K562 (cell line): ENCODE measurements at regions not wholly inside any gene's neighbourhood (a gene's known extent, or its start where the extent isn't known, plus 50 kb on each side); places are given as distances from the start of the nearest gene placed in this dataset.

Experiments
- TF ChIP-seq, protein P1 (sequence below), 2 experiments: fragments of 450-650 bp; formaldehyde crosslinking in 1 of 2; IDR thresholded peaks; 2 replicates each; pipeline versions ENCODE4 v1.4.0 to v1.6.1; 2014 to 2020; ENCODE audit warnings: mild to moderate bottlenecking in 2 of 2, borderline replicate concordance in 1 of 2, low read depth in 1 of 2
- TF ChIP-seq, protein P2 (sequence below), 3 experiments: IDR thresholded peaks in 2 of 3; conservative IDR thresholded peaks in 1 of 3; 2 replicates each; pipeline ENCODE4 v1.5.1; 2011 to 2012; ENCODE audit warnings: low read length in 3 of 3, mild to moderate bottlenecking in 3 of 3, control low read depth in 2 of 3, improper control_type of control experiment in 1 of 3, inconsistent platforms in 1 of 3, low read depth in 1 of 3, mixed read lengths in 1 of 3, moderate library complexity in 1 of 3; ENCODE audit not compliant: insufficient read depth in 2 of 3

DNA sequence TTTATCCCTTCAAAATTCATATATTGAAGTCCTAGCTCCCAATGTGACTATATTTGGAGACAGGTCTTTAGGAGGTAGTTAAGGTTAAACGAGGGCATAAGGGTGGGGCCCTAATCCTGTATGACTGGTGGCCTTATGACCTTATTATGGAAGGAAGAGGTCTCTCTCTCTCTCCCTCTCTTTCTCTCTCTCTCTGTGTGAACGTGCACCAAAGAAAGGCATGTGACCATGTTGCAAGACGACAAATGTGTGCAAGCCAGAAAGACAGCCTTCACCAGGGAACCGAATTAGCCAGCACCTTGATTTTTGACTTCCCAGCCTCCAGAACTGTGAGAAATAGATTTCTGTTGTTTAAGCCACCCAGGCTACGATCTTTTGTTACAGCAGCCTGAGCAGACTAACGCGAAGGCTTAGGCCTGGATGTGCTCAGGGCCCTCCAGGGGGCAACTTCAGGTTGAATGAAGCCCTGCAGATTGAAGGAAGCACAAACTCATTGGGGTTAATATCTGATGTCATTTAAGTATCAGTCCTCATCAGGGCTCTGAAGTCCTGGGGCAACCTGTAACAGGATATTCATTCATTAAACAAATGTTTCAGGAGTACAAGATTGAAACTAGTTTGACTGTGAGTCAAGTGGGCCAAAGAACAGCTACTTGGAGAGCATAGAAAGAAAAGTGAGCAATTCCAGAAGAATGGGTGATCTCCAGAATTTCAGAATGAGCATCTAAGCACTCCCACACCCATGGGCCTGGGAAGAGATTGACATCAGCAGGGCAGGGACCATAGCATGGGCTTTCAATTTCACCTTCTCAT lies 157.4 kb upstream of the TNFAIP3 start (continued):
- TF ChIP-seq, protein P1, sequence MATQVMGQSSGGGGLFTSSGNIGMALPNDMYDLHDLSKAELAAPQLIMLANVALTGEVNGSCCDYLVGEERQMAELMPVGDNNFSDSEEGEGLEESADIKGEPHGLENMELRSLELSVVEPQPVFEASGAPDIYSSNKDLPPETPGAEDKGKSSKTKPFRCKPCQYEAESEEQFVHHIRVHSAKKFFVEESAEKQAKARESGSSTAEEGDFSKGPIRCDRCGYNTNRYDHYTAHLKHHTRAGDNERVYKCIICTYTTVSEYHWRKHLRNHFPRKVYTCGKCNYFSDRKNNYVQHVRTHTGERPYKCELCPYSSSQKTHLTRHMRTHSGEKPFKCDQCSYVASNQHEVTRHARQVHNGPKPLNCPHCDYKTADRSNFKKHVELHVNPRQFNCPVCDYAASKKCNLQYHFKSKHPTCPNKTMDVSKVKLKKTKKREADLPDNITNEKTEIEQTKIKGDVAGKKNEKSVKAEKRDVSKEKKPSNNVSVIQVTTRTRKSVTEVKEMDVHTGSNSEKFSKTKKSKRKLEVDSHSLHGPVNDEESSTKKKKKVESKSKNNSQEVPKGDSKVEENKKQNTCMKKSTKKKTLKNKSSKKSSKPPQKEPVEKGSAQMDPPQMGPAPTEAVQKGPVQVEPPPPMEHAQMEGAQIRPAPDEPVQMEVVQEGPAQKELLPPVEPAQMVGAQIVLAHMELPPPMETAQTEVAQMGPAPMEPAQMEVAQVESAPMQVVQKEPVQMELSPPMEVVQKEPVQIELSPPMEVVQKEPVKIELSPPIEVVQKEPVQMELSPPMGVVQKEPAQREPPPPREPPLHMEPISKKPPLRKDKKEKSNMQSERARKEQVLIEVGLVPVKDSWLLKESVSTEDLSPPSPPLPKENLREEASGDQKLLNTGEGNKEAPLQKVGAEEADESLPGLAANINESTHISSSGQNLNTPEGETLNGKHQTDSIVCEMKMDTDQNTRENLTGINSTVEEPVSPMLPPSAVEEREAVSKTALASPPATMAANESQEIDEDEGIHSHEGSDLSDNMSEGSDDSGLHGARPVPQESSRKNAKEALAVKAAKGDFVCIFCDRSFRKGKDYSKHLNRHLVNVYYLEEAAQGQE (IDR thresholded peaks at IDR 0.05; ENCODE audit: borderline replicate concordance) = peak; percentile 18; the same call in 1 of the 2 replicates
- TF ChIP-seq, protein P1 (CRISPR knock-in tag; IDR thresholded peaks at IDR 0.05; ENCODE audit: low read depth) = no peak
- TF ChIP-seq, protein P2, sequence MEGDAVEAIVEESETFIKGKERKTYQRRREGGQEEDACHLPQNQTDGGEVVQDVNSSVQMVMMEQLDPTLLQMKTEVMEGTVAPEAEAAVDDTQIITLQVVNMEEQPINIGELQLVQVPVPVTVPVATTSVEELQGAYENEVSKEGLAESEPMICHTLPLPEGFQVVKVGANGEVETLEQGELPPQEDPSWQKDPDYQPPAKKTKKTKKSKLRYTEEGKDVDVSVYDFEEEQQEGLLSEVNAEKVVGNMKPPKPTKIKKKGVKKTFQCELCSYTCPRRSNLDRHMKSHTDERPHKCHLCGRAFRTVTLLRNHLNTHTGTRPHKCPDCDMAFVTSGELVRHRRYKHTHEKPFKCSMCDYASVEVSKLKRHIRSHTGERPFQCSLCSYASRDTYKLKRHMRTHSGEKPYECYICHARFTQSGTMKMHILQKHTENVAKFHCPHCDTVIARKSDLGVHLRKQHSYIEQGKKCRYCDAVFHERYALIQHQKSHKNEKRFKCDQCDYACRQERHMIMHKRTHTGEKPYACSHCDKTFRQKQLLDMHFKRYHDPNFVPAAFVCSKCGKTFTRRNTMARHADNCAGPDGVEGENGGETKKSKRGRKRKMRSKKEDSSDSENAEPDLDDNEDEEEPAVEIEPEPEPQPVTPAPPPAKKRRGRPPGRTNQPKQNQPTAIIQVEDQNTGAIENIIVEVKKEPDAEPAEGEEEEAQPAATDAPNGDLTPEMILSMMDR (IDR thresholded peaks at IDR 0.05 in 2 of 3, conservative IDR thresholded peaks at IDR 0.05 in 1 of 3; ENCODE audit: insufficient read depth in 2 of 3, low read depth in 1 of 3, low read length in 3 of 3) = 0 out of 6 replicates have a peak, but pooled peaks of 2 of the 3 experiments have one; percentile 4 to 8
- TF ChIP-seq, all 486 proteins: peak for 4
